ENCODE measurements at regions not wholly inside any gene's neighbourhood (a gene's known extent, or its start where the extent isn't known, plus 50 kb on each side); places are given as distances from the start of the nearest gene placed in this dataset.
A peak's percentile ranks its signal among the peaks of the same experiment; 100 is the strongest.

- DNase-seq: no peak
Observed at GRCh38 chr7:108711611-108712010, 141.9 kb downstream of the DNAJB9 start.

GRCh38 chr7:108716783-108717182, 147.1 kb downstream of the DNAJB9 start:
- no peak for DNase-seq

GRCh38 chr7:108717781-108718180, 148.1 kb downstream of the DNAJB9 start:
- DNase-seq: no peak

GRCh38 chr7:108719631-108720030, 150.0 kb downstream of the DNAJB9 start:
- no peak for DNase-seq

- DNase-seq: no peak
Observed at GRCh38 chr7:108722561-108722960, 152.9 kb downstream of the DNAJB9 start.

GRCh38 chr7:108723381-108723814, 153.7 kb downstream of the DNAJB9 start:
- no peak for DNase-seq

GRCh38 chr7:108724251-108725100, 154.8 kb downstream of the DNAJB9 start:
- DNase-seq: no peak

GRCh38 chr7:108735814-108736213, 166.1 kb downstream of the DNAJB9 start:
- no peak for DNase-seq

- no peak for DNase-seq
Observed at GRCh38 chr7:108736221-108736891, 166.7 kb downstream of the DNAJB9 start.

GRCh38 chr7:108770981-108771745, 201.5 kb downstream of the DNAJB9 start:
- DNase-seq: no peak

- DNase-seq: no peak
Observed at GRCh38 chr7:108771853-108772252, 202.2 kb downstream of the DNAJB9 start.

GRCh38 chr7:108777966-108778365, 208.3 kb downstream of the DNAJB9 start:
- no peak for DNase-seq

GRCh38 chr7:108789451-108789850, 219.8 kb downstream of the DNAJB9 start:
- no peak for DNase-seq

GRCh38 chr7:108794466-108794865, 224.8 kb downstream of the DNAJB9 start:
- DNase-seq: no peak

- no peak for DNase-seq
Observed at GRCh38 chr7:108802650-108803049, 233.0 kb downstream of the DNAJB9 start.

GRCh38 chr7:108805808-108806397, 236.2 kb downstream of the DNAJB9 start:
- DNase-seq: peak; percentile 15 to 30

GRCh38 chr7:108808549-108809266, 239.0 kb downstream of the DNAJB9 start:
- no peak for DNase-seq

- DNase-seq: no peak
Observed at GRCh38 chr7:108809356-108809755, 239.7 kb downstream of the DNAJB9 start.

GRCh38 chr7:108810756-108811385, 241.2 kb downstream of the DNAJB9 start:
- DNase-seq: no peak

- DNase-seq: no peak
Observed at GRCh38 chr7:108813251-108814014, 243.8 kb downstream of the DNAJB9 start.

GRCh38 chr7:108815815-108816214, 246.1 kb downstream of the DNAJB9 start:
- DNase-seq: no peak
